ENCODE measurements at regions not wholly inside any gene's neighbourhood (a gene's known extent, or its start where the extent isn't known, plus 50 kb on each side); places are given as distances from the start of the nearest gene placed in this dataset.

DNA sequence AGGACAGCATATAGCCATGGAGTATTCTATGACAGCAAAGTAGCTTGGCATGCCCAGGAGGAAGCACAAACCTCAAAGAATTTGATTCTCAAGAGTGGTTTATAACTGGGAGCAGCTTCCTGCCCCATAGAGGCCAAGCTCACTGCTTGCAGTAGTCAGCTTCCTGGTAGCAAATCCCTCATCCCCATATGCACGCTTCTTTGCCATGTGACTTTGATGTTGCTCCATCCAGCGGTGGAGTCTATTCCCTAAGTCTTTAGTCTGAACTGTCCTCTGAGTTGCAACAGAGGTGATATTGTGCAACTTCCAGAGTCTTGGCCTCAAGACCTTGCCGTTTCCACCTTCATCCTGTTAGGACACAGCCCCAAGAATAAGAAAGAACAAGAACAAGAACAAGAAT lies 996.8 kb upstream of the TMEM132C start:
- Histone ChIP-seq H3K36me3 (ENCODE audit: control insufficient read depth in 2 of 2, insufficient read depth in 2 of 2, low read length in 2 of 2) (no peaks in the 10 kb centered on the region), H3K27me3 (ENCODE audit: control insufficient read depth in 2 of 2, insufficient read depth in 2 of 2, low read length in 2 of 2) (no peaks in the 10 kb centered on the region), H3K4me1 (ENCODE audit: control insufficient read depth in 2 of 2, insufficient read depth in 2 of 2, low read length in 2 of 2) (no peaks in the 10 kb centered on the region), H3K27ac (ENCODE audit: low read depth in 2 of 2, low read length in 2 of 2) (no peak overlapping the region), H3K9me3 (ENCODE audit: control insufficient read depth in 2 of 2, low read length in 2 of 2) (no peaks in the 10 kb centered on the region), H3K9ac (ENCODE audit: low read depth in 1 of 2, low read length in 2 of 2) (no peak overlapping the region), H3K4me3 (ENCODE audit: low read length in 2 of 2) (no peak overlapping the region)

DNA sequence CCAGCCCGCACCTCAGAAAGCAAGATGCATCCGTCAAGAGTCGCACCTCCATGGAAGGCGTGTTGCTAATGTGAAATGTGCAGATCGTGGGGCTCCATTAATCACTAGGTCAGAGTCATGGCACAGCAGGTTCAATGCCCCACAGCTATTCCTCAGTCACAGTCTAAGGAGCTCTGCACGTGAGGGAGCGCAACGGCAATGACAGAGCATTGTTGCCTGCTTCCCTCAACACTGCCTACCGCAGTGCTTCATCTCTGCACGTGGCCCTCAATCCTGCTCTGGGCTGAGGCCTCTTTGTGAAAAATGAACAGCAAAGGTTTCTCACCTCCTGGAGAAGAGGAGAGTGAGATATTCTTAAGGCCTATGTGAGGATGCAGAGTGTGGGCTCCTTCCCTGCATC lies 995.2 kb upstream of the TMEM132C start:
- Histone ChIP-seq H3K27ac (ENCODE audit: low read depth in 2 of 2, low read length in 2 of 2) (no peak overlapping the region), H3K27me3 (ENCODE audit: control insufficient read depth in 2 of 2, insufficient read depth in 2 of 2, low read length in 2 of 2) (no peaks in the 10 kb centered on the region), H3K36me3 (ENCODE audit: control insufficient read depth in 2 of 2, insufficient read depth in 2 of 2, low read length in 2 of 2) (no peaks in the 10 kb centered on the region), H3K4me1 (ENCODE audit: control insufficient read depth in 2 of 2, insufficient read depth in 2 of 2, low read length in 2 of 2) (no peaks in the 10 kb centered on the region), H3K4me3 (ENCODE audit: low read length in 2 of 2) (no peak overlapping the region), H3K9ac (ENCODE audit: low read depth in 1 of 2, low read length in 2 of 2) (no peak overlapping the region), H3K9me3 (ENCODE audit: control insufficient read depth in 2 of 2, low read length in 2 of 2) (no peaks in the 10 kb centered on the region)

DNA sequence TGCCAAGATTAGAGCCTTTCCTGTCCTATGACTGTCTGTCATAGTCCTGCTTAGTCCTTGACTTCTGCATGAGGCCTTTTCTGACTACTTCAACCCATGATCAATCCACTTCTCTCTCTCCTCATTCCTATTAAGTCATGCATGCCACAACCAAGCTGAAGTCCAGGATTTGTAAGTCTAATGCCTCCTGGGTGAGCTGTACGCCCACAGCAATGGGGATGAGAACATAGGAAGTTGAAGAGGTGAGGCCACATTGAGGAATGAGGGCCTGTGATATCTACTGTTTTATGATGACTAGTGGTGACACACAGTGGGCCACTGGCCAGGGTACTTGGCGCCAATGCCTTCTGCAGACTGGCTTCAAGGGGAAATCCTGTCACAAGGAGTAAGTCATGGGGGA lies 994.1 kb upstream of the TMEM132C start:
- no peaks in the 10 kb centered on the region for H3K4me1 ChIP-seq (ENCODE audit: control insufficient read depth in 2 of 2, insufficient read depth in 2 of 2, low read length in 2 of 2)
- H3K9me3 ChIP-seq (ENCODE audit: control insufficient read depth in 2 of 2, low read length in 2 of 2), result no peaks in the 10 kb centered on the region
- H3K27ac ChIP-seq (ENCODE audit: low read depth in 2 of 2, low read length in 2 of 2), result no peak overlapping the region
- no peak overlapping the region for H3K4me3 ChIP-seq (ENCODE audit: low read length in 2 of 2)
- H3K9ac ChIP-seq (ENCODE audit: low read depth in 1 of 2, low read length in 2 of 2), result no peak overlapping the region
- no peaks in the 10 kb centered on the region for H3K27me3 ChIP-seq (ENCODE audit: control insufficient read depth in 2 of 2, insufficient read depth in 2 of 2, low read length in 2 of 2)
- H3K36me3 ChIP-seq (ENCODE audit: control insufficient read depth in 2 of 2, insufficient read depth in 2 of 2, low read length in 2 of 2), result no peaks in the 10 kb centered on the region

DNA sequence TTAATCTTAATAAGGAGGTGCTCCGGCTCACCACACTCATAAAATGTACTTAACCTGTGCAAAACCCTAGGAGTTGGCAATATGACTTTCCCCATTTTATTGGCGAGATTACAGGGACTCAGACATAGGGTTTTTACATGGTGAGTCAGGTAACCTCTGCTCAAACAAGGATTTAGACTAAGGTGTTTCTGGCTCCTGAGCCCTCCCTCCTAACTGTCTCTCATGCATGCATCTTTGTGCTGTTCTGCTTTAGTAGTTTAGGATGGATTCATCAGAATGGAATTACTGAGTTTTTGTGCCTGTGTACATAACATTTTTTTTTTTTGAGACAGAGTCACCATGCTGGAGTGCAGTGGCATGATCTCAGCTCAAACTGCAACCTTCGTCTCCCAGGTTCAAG lies 993.3 kb upstream of the TMEM132C start:
- H3K36me3 ChIP-seq (ENCODE audit: control insufficient read depth in 2 of 2, insufficient read depth in 2 of 2, low read length in 2 of 2), result no peaks in the 10 kb centered on the region
- H3K27ac ChIP-seq (ENCODE audit: low read depth in 2 of 2, low read length in 2 of 2), result no peak overlapping the region
- H3K9me3 ChIP-seq (ENCODE audit: control insufficient read depth in 2 of 2, low read length in 2 of 2), result no peaks in the 10 kb centered on the region
- H3K27me3 ChIP-seq (ENCODE audit: control insufficient read depth in 2 of 2, insufficient read depth in 2 of 2, low read length in 2 of 2), result no peaks in the 10 kb centered on the region
- H3K4me1 ChIP-seq (ENCODE audit: control insufficient read depth in 2 of 2, insufficient read depth in 2 of 2, low read length in 2 of 2), result no peaks in the 10 kb centered on the region
- no peak overlapping the region for H3K4me3 ChIP-seq (ENCODE audit: low read length in 2 of 2)
- no peak overlapping the region for H3K9ac ChIP-seq (ENCODE audit: low read depth in 1 of 2, low read length in 2 of 2)

DNA sequence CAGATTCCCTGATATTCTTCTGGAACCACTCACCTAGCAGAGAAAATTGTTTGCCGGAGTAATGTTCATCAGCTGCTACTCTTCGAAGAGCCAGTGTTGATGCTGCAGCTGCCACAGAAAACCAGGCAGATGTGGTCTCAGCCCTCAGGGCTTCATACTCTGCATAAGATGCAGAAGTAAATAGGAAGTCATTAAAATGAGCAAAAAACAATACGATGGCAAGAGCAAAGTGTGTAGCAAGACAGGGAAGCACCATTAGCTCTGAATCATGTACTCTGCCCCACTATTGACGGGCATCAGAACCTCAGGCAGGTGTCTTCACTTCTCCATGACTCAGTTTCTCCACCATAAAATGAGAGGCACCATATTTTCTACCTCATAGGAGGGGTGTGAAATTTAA lies 991.6 kb upstream of the TMEM132C start:
- no peak overlapping the region for H3K9ac ChIP-seq (ENCODE audit: low read depth in 1 of 2, low read length in 2 of 2)
- H3K4me1 ChIP-seq (ENCODE audit: control insufficient read depth in 2 of 2, insufficient read depth in 2 of 2, low read length in 2 of 2), result no peaks in the 10 kb centered on the region

DNA sequence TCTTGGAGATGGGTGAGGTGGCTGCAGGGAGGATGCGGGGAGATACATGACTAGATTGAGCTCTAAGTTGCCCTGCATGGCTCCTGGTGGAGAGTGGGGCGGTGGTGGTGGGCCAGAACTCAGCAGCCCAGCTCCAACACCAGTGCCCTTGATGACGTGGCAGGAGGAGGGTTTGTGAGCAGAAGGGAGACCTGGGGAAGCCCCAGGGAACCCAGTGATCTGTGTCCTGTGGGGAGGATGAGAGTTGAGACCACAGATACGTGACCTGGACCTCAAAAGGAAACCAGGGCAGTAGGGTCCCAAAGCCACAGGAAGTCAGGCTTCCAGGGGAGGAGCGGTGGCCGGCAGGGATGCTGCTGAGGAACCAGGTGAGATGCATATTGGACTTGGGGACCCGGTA lies 989.1 kb upstream of the TMEM132C start:
- H3K9me3 ChIP-seq (ENCODE audit: control insufficient read depth in 2 of 2, low read length in 2 of 2), result no peaks in the 10 kb centered on the region
- H3K4me1 ChIP-seq (ENCODE audit: control insufficient read depth in 2 of 2, insufficient read depth in 2 of 2, low read length in 2 of 2), result no peaks in the 10 kb centered on the region
- no peaks in the 10 kb centered on the region for H3K36me3 ChIP-seq (ENCODE audit: control insufficient read depth in 2 of 2, insufficient read depth in 2 of 2, low read length in 2 of 2)
- no peaks in the 10 kb centered on the region for H3K27me3 ChIP-seq (ENCODE audit: control insufficient read depth in 2 of 2, insufficient read depth in 2 of 2, low read length in 2 of 2)
- H3K4me3 ChIP-seq (ENCODE audit: low read length in 2 of 2), result no peak overlapping the region
- H3K27ac ChIP-seq (ENCODE audit: low read depth in 2 of 2, low read length in 2 of 2), result no peak overlapping the region
- H3K9ac ChIP-seq (ENCODE audit: low read depth in 1 of 2, low read length in 2 of 2), result no peak overlapping the region

More for the DNA sequence above, 991.6 kb upstream of the TMEM132C start:
- no peaks in the 10 kb centered on the region for H3K9me3 ChIP-seq (ENCODE audit: control insufficient read depth in 2 of 2, low read length in 2 of 2)
- H3K4me3 ChIP-seq (ENCODE audit: low read length in 2 of 2), result no peak overlapping the region
- H3K36me3 ChIP-seq (ENCODE audit: control insufficient read depth in 2 of 2, insufficient read depth in 2 of 2, low read length in 2 of 2), result no peaks in the 10 kb centered on the region
- no peak overlapping the region for H3K27ac ChIP-seq (ENCODE audit: low read depth in 2 of 2, low read length in 2 of 2)
- no peaks in the 10 kb centered on the region for H3K27me3 ChIP-seq (ENCODE audit: control insufficient read depth in 2 of 2, insufficient read depth in 2 of 2, low read length in 2 of 2)

DNA sequence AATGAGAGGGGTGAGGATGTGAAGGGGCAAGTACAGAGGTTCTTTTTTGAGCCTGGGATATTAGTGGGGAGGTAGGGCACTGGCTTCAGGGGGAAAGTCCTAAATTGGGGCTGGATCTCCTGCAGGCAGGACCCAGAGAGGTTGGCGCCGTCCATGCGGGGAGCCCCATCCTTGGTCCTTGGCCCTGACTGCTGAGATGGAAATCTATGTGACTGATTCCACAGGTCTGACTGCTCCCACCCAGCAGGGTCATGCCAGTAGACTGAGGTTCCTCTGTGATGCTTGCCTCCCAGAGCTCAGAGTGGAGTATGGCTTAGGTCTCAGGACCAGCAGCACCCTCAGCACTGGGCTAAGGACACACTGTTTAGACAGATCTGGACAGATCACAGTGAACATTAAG lies 988.6 kb upstream of the TMEM132C start:
- Histone ChIP-seq H3K27me3 (ENCODE audit: control insufficient read depth in 2 of 2, insufficient read depth in 2 of 2, low read length in 2 of 2) (no peaks in the 10 kb centered on the region), H3K9ac (ENCODE audit: low read depth in 1 of 2, low read length in 2 of 2) (no peak overlapping the region), H3K9me3 (ENCODE audit: control insufficient read depth in 2 of 2, low read length in 2 of 2) (no peaks in the 10 kb centered on the region), H3K36me3 (ENCODE audit: control insufficient read depth in 2 of 2, insufficient read depth in 2 of 2, low read length in 2 of 2) (no peaks in the 10 kb centered on the region), H3K27ac (ENCODE audit: low read depth in 2 of 2, low read length in 2 of 2) (no peak overlapping the region), H3K4me1 (ENCODE audit: control insufficient read depth in 2 of 2, insufficient read depth in 2 of 2, low read length in 2 of 2) (no peaks in the 10 kb centered on the region), H3K4me3 (ENCODE audit: low read length in 2 of 2) (no peak overlapping the region)

DNA sequence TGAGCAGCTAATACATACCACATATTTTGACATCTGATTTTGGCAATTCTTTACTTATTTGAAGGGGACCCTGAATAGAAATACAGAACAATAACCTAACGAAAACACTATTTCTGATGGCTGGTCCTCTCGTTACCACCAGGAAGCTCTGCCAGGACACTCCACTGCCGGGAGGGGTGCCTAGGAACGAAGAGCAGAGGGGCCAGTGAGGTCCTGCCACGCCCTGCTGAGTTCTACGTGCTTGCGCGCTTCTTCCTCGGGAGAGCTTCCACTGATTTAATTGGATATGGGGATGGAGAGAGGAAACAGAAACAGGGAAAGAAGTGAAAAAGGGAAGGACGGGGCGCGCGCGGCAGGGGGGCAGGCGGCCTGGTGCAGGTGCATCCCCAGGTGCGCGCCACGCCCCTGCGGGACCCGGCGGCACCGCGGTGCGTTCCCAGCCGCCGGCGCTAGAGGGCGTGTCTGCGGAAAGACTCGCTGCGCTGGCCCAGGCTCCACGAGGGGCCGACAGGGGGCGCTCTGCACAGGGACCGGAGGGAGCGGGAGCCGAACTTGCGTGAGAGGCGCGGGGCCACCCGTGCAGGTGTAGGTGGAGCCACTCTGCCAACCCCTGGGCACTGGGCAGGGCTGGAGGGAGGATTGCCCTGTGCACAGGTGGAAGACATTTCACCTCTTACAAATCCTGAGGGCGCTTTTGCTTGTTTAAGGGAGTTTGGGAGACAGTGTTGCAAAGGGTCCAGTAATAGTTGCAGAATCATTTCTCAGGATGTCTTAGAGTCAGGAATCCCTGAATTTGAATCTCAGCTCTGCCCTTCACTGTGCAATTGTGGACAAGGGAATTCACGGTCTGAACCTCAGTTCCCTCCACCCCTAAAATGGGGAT lies 986.3 kb upstream of the TMEM132C start:
- H3K9ac ChIP-seq (ENCODE audit: low read depth in 1 of 2, low read length in 2 of 2), result no peak overlapping the region
- H3K9me3 ChIP-seq (ENCODE audit: control insufficient read depth in 2 of 2, low read length in 2 of 2), result no peaks in the 10 kb centered on the region
- H3K4me3 ChIP-seq (ENCODE audit: low read length in 2 of 2), result no peak overlapping the region
- H3K4me1 ChIP-seq (ENCODE audit: control insufficient read depth in 2 of 2, insufficient read depth in 2 of 2, low read length in 2 of 2), result no peaks in the 10 kb centered on the region
- no peaks in the 10 kb centered on the region for H3K27me3 ChIP-seq (ENCODE audit: control insufficient read depth in 2 of 2, insufficient read depth in 2 of 2, low read length in 2 of 2)
- H3K36me3 ChIP-seq (ENCODE audit: control insufficient read depth in 2 of 2, insufficient read depth in 2 of 2, low read length in 2 of 2), result no peaks in the 10 kb centered on the region
- no peak overlapping the region for H3K27ac ChIP-seq (ENCODE audit: low read depth in 2 of 2, low read length in 2 of 2)

DNA sequence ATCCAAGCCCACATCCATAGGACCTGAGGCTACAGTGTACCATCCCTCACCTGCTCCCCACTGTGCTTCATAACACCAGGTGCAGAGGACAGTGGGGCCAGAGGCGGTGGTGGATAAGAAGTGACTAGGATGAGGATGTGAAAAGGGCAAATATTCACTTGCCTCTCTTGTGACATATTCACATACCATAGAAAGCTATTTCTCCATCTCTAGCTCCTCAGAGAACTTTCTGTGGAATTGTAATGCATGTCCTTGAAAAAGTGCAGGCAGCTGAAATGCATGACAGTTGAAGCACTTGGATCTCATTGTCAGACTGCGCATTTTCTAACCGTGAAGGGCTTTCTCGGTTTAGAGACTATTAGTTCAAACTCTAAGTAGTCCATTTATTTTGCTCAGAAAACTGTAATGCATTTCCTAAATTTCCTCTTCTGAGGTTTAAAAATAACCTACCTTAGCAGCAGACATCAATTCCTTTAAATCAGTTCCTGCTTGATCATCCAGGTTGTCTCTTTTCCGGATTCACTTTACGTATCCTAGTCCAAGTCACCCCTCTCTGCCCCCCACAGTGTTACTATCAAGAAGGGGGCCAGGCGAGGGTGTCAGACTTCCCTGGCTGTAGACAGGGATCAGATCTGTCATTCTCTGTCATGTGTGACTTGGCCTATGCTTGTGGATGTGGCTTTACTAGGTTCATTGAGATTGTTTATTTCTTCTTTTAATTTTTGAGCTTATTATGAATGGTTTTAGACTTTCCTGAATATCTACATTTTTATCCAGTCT lies 984.0 kb upstream of the TMEM132C start:
- H3K4me1 ChIP-seq (ENCODE audit: control insufficient read depth in 2 of 2, insufficient read depth in 2 of 2, low read length in 2 of 2), result no peaks in the 10 kb centered on the region
- no peak overlapping the region for H3K4me3 ChIP-seq (ENCODE audit: low read length in 2 of 2)
- H3K9me3 ChIP-seq (ENCODE audit: control insufficient read depth in 2 of 2, low read length in 2 of 2), result no peaks in the 10 kb centered on the region
- H3K27me3 ChIP-seq (ENCODE audit: control insufficient read depth in 2 of 2, insufficient read depth in 2 of 2, low read length in 2 of 2), result no peaks in the 10 kb centered on the region
- H3K36me3 ChIP-seq (ENCODE audit: control insufficient read depth in 2 of 2, insufficient read depth in 2 of 2, low read length in 2 of 2), result no peaks in the 10 kb centered on the region
- no peak overlapping the region for H3K27ac ChIP-seq (ENCODE audit: low read depth in 2 of 2, low read length in 2 of 2)
- H3K9ac ChIP-seq (ENCODE audit: low read depth in 1 of 2, low read length in 2 of 2), result no peak overlapping the region

DNA sequence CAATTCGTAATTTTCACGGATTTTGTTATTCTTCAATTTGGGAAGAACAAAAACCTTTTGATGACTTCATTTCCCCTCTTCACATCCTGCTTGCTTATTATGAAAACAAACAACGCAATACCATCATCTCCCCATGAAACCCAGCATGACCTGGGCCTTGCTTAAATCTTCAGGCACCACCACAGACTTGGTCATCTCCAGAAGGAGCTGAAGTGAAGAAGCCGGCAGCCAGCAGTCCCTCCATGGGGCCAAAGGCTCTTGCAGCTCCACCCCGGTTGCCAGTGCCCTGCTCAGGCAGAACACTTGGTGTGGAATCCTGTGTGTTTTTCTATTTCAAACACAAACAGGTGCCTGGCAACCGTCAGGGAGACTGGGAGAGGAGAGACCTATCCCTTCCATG lies 982.9 kb upstream of the TMEM132C start:
- Histone ChIP-seq H3K27me3 (ENCODE audit: control insufficient read depth in 2 of 2, insufficient read depth in 2 of 2, low read length in 2 of 2) (no peaks in the 10 kb centered on the region), H3K4me1 (ENCODE audit: control insufficient read depth in 2 of 2, insufficient read depth in 2 of 2, low read length in 2 of 2) (no peaks in the 10 kb centered on the region), H3K9ac (ENCODE audit: low read depth in 1 of 2, low read length in 2 of 2) (no peak overlapping the region), H3K27ac (ENCODE audit: low read depth in 2 of 2, low read length in 2 of 2) (no peak overlapping the region), H3K36me3 (ENCODE audit: control insufficient read depth in 2 of 2, insufficient read depth in 2 of 2, low read length in 2 of 2) (no peaks in the 10 kb centered on the region), H3K4me3 (ENCODE audit: low read length in 2 of 2) (no peak overlapping the region), H3K9me3 (ENCODE audit: control insufficient read depth in 2 of 2, low read length in 2 of 2) (no peaks in the 10 kb centered on the region)
